ENCODE measurements at regions not wholly inside any gene's neighbourhood (a gene's known extent, or its start where the extent isn't known, plus 50 kb on each side); places are given as distances from the start of the nearest gene placed in this dataset.

GRCh38 chr6:140183881-140184280, 809.4 kb upstream of the CITED2 start:
- no peaks in the 10 kb centered on the region for H3K36me3 ChIP-seq
- H3K27me3 Mint-ChIP-seq (ENCODE audit: insufficient read depth, low read depth), result no peaks in the 10 kb centered on the region
- H3K9me3 ChIP-seq (ENCODE audit: low read depth), result no peaks in the 10 kb centered on the region
- H3K27me3 ChIP-seq, result no peaks in the 10 kb centered on the region
- H3K4me1 ChIP-seq, result no peaks in the 10 kb centered on the region
- no peak overlapping the region for H3K4me3 ChIP-seq
- no peak overlapping the region for H3K4me3 Mint-ChIP-seq
- no peak overlapping the region for H3K9ac ChIP-seq
- H3K9me3 Mint-ChIP-seq, result peaks cover 20% of the 10 kb centered on the region
- TF ChIP-seq, protein P1, sequence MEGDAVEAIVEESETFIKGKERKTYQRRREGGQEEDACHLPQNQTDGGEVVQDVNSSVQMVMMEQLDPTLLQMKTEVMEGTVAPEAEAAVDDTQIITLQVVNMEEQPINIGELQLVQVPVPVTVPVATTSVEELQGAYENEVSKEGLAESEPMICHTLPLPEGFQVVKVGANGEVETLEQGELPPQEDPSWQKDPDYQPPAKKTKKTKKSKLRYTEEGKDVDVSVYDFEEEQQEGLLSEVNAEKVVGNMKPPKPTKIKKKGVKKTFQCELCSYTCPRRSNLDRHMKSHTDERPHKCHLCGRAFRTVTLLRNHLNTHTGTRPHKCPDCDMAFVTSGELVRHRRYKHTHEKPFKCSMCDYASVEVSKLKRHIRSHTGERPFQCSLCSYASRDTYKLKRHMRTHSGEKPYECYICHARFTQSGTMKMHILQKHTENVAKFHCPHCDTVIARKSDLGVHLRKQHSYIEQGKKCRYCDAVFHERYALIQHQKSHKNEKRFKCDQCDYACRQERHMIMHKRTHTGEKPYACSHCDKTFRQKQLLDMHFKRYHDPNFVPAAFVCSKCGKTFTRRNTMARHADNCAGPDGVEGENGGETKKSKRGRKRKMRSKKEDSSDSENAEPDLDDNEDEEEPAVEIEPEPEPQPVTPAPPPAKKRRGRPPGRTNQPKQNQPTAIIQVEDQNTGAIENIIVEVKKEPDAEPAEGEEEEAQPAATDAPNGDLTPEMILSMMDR (IDR thresholded peaks at IDR 0.05), result no peak
- TF ChIP-seq EZH2phosphoT487 (IDR thresholded peaks at IDR 0.05), result no peak
- TF ChIP-seq EZH2 (IDR thresholded peaks at IDR 0.05), result no peak
- H3K27ac ChIP-seq, result no peak overlapping the region
- H3K79me2 ChIP-seq (ENCODE audit: low read depth), result no peaks in the 10 kb centered on the region
- H3F3A ChIP-seq (ENCODE audit: low read depth), result no peaks in the 10 kb centered on the region
- no peak overlapping the region for H3K4me2 ChIP-seq
- no peak overlapping the region for H2AFZ ChIP-seq (replicated peaks)
- DNase-seq (ENCODE audit: low spot score), result no peak
- H3K4me1 Mint-ChIP-seq, result peaks cover 19% of the 10 kb centered on the region
- no peak overlapping the region for H3K27ac Mint-ChIP-seq
- H4K20me1 ChIP-seq (ENCODE audit: low read depth), result no peaks in the 10 kb centered on the region
- peaks cover 5% of the 10 kb centered on the region for H3K36me3 Mint-ChIP-seq

DNA sequence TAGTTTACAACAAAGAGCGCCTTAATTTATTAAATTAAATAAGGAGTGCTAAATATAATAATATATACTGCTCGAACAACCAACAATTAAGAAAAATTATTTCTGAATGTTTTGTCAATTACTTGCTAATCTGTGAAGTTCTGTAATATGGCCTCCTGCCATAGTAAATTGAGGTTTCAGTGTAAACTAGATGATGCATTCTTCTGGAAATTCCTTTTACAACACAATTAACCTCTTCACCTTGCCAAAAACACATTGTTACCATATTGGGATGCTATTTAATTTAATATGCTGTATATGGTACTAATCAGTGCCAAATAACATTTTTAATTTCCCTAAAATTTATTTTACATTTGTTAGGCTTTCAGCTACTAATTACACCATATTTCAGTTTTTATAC, 808.4 kb upstream of the CITED2 start:
- no peak overlapping the region for H3K4me2 ChIP-seq
- no peaks in the 10 kb centered on the region for H3K9me3 ChIP-seq (ENCODE audit: low read depth)
- no peak overlapping the region for H3K9ac ChIP-seq
- H3K4me1 Mint-ChIP-seq, result peaks cover 19% of the 10 kb centered on the region
- H4K20me1 ChIP-seq (ENCODE audit: low read depth), result no peaks in the 10 kb centered on the region
- no peak for DNase-seq (ENCODE audit: low spot score)
- no peaks in the 10 kb centered on the region for H3K79me2 ChIP-seq (ENCODE audit: low read depth)
- H3K4me3 ChIP-seq, result no peak overlapping the region
- no peak overlapping the region for H3K27ac Mint-ChIP-seq
- H3K27me3 Mint-ChIP-seq (ENCODE audit: insufficient read depth, low read depth), result no peaks in the 10 kb centered on the region
- no peaks in the 10 kb centered on the region for H3K36me3 ChIP-seq
- H3K36me3 Mint-ChIP-seq, result peaks cover 4% of the 10 kb centered on the region
- H2AFZ ChIP-seq (replicated peaks), result no peak overlapping the region
- no peaks in the 10 kb centered on the region for H3F3A ChIP-seq (ENCODE audit: low read depth)
- no peaks in the 10 kb centered on the region for H3K4me1 ChIP-seq
- H3K9me3 Mint-ChIP-seq, result peaks cover 13% of the 10 kb centered on the region
- TF ChIP-seq EZH2phosphoT487 (IDR thresholded peaks at IDR 0.05) (no peak), EZH2 (IDR thresholded peaks at IDR 0.05) (no peak)
- TF ChIP-seq, protein P1 (IDR thresholded peaks at IDR 0.05), result no peak
- no peak overlapping the region for H3K27ac ChIP-seq
- no peaks in the 10 kb centered on the region for H3K27me3 ChIP-seq
- no peak overlapping the region for H3K4me3 Mint-ChIP-seq

DNA sequence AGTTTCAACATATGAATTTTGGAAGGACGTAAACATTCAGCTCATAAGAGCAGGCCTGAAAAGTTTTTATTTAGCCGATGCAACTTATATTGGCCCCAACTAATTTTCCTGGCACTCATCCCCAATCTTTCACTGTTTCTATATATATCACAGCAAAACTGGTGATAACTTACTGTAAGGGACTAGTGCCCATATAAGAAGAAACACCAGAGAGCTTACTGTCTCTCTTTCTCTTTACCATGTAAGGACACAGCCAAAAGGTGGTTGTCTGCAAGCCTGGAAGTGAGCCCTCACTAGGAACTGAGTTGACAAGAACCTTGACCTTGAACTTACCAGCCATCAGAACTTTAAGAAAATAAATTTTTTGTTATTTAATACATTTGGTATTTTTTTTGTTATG, 807.4 kb upstream of the CITED2 start:
- H3K36me3 ChIP-seq, result no peaks in the 10 kb centered on the region
- no peaks in the 10 kb centered on the region for H3K4me1 ChIP-seq
- no peak overlapping the region for H3K4me3 Mint-ChIP-seq
- no peaks in the 10 kb centered on the region for H4K20me1 ChIP-seq (ENCODE audit: low read depth)
- no peak overlapping the region for H3K9ac ChIP-seq
- no peaks in the 10 kb centered on the region for H3F3A ChIP-seq (ENCODE audit: low read depth)
- no peak overlapping the region for H3K27ac Mint-ChIP-seq
- H3K36me3 Mint-ChIP-seq, result peaks cover 4% of the 10 kb centered on the region
- DNase-seq (ENCODE audit: low spot score), result no peak
- no peaks in the 10 kb centered on the region for H3K79me2 ChIP-seq (ENCODE audit: low read depth)
- H3K9me3 ChIP-seq (ENCODE audit: low read depth), result no peaks in the 10 kb centered on the region
- H3K27me3 Mint-ChIP-seq (ENCODE audit: insufficient read depth, low read depth), result no peaks in the 10 kb centered on the region
- TF ChIP-seq EZH2phosphoT487 (IDR thresholded peaks at IDR 0.05) (no peak), EZH2 (IDR thresholded peaks at IDR 0.05) (no peak)
- TF ChIP-seq, protein P1 (IDR thresholded peaks at IDR 0.05), result no peak
- no peak overlapping the region for H2AFZ ChIP-seq (replicated peaks)
- H3K9me3 Mint-ChIP-seq, result peaks cover 6% of the 10 kb centered on the region
- peaks cover 19% of the 10 kb centered on the region for H3K4me1 Mint-ChIP-seq
- no peak overlapping the region for H3K27ac ChIP-seq
- H3K4me2 ChIP-seq, result no peak overlapping the region
- no peaks in the 10 kb centered on the region for H3K27me3 ChIP-seq
- no peak overlapping the region for H3K4me3 ChIP-seq
